Stomach (tissue), 4 donors: ENCODE measurements at regions not wholly inside any gene's neighbourhood (a gene's known extent, or its start where the extent isn't known, plus 50 kb on each side); places are given as distances from the start of the nearest gene placed in this dataset.

Experiments
- CTCF ChIP-seq, 7 experiments: fragments of 450-650 bp in 4 of 7; fragments of 200-600 bp in 3 of 7; sonication (generic) in 3 of 7; IDR thresholded peaks; one replicate each; pipeline ENCODE4 v1.5.1; 2016 to 2019; ENCODE audit warnings: antibody characterized with exemption in 7 of 7, control low read depth in 2 of 7, mild to moderate bottlenecking in 1 of 7
- EP300 ChIP-seq: sonication (generic); formaldehyde crosslinking; IDR thresholded peaks from one replicate; pipeline ENCODE4 v1.6.1; 2017; ENCODE audit warnings: antibody characterized with exemption
- POLR2A ChIP-seq, 4 donors: fragments of 450-650 bp; IDR thresholded peaks; one replicate each; pipeline ENCODE4 v1.6.1; 2016; ENCODE audit warnings: antibody characterized with exemption in 4 of 4, control low read depth in 2 of 4, mild to moderate bottlenecking in 1 of 4, moderate library complexity in 1 of 4
- POLR2AphosphoS5 ChIP-seq, 3 donors: sonication (generic); formaldehyde crosslinking; IDR thresholded peaks; one replicate each; pipeline ENCODE4 v1.6.1; 2016; ENCODE audit warnings: antibody characterized with exemption in 3 of 3

DNA sequence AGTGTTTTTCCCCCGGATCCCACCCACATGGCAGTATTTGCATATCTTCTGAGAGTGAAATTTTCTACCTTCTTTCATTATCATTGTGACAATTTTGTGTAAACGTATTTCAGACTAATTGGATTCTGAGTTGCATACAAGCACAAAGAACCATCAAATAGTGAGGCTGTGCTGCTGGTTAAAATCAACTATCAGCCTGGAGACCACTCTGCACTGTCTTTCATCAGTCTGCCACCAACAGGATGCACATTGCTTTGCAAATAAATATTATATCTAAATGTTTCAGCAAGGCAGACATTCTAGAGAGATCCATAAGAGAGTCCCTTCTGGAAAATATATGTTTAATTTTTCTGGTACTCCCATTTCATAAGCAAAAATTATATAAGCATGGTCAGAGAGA lies 851.8 kb downstream of the XPNPEP1 start:
- TF ChIP-seq POLR2A (IDR thresholded peaks at IDR 0.05) = no peak
- no peak for TF ChIP-seq CTCF (IDR thresholded peaks at IDR 0.05)
- TF ChIP-seq EP300 = no peak
- TF ChIP-seq POLR2AphosphoS5 (IDR thresholded peaks at IDR 0.05) = no peak
